ENCODE measurements at regions not wholly inside any gene's neighbourhood (a gene's known extent, or its start where the extent isn't known, plus 50 kb on each side); places are given as distances from the start of the nearest gene placed in this dataset.

GRCh38 chr17:71948703-71949422 lies 172.0 kb upstream of the SOX9 start:
- H3K4me1 Mint-ChIP-seq, result no peaks in the 10 kb centered on the region
- no peak for DNase-seq
- no peak overlapping the region for H3K4me3 Mint-ChIP-seq
- no peaks in the 10 kb centered on the region for H3K27me3 Mint-ChIP-seq
- H3K27ac Mint-ChIP-seq, result no peak overlapping the region
- no peaks in the 10 kb centered on the region for H3K36me3 Mint-ChIP-seq (ENCODE audit: low read depth)
- peaks cover 17% of the 10 kb centered on the region for H3K9me3 Mint-ChIP-seq
- ATAC-seq, result no peak

GRCh38 chr17:71959154-71959553 lies 161.7 kb upstream of the SOX9 start:
- Mint-ChIP-seq H3K27ac (no peak overlapping the region), H3K27me3 (no peaks in the 10 kb centered on the region), H3K4me3 (no peak overlapping the region), H3K36me3 (ENCODE audit: low read depth) (no peaks in the 10 kb centered on the region), H3K4me1 (no peaks in the 10 kb centered on the region), H3K9me3 (peaks cover 5% of the 10 kb centered on the region)
- ATAC-seq (no peak), DNase-seq (no peak)

- DNase-seq (no peak), ATAC-seq (no peak)
- no peaks in the 10 kb centered on the region for H3K4me1 Mint-ChIP-seq
- H3K9me3 Mint-ChIP-seq, result no peaks in the 10 kb centered on the region
- H3K27me3 Mint-ChIP-seq, result no peaks in the 10 kb centered on the region
- H3K4me3 Mint-ChIP-seq, result no peak overlapping the region
- no peak overlapping the region for H3K27ac Mint-ChIP-seq
- H3K36me3 Mint-ChIP-seq (ENCODE audit: low read depth), result no peaks in the 10 kb centered on the region
Observed at GRCh38 chr17:71963351-71963750, 157.5 kb upstream of the SOX9 start.

GRCh38 chr17:71963791-71964190 lies 157.0 kb upstream of the SOX9 start:
- no peak overlapping the region for H3K27ac Mint-ChIP-seq

GRCh38 chr17:71964559-71964958 lies 156.3 kb upstream of the SOX9 start:
- no peaks in the 10 kb centered on the region for H3K9me3 Mint-ChIP-seq
- no peak overlapping the region for H3K27ac Mint-ChIP-seq
- H3K27me3 Mint-ChIP-seq, result no peaks in the 10 kb centered on the region
- no peak for DNase-seq
- no peak for ATAC-seq
- no peaks in the 10 kb centered on the region for H3K4me1 Mint-ChIP-seq
- H3K36me3 Mint-ChIP-seq (ENCODE audit: low read depth), result no peaks in the 10 kb centered on the region
- no peak overlapping the region for H3K4me3 Mint-ChIP-seq

More at GRCh38 chr17:71963791-71964190, 157.0 kb upstream of the SOX9 start:
- ATAC-seq, result no peak
- DNase-seq, result no peak
- Mint-ChIP-seq H3K27me3 (no peaks in the 10 kb centered on the region), H3K36me3 (ENCODE audit: low read depth) (no peaks in the 10 kb centered on the region), H3K9me3 (no peaks in the 10 kb centered on the region), H3K4me3 (no peak overlapping the region), H3K4me1 (no peaks in the 10 kb centered on the region)

- Mint-ChIP-seq H3K4me1 (no peaks in the 10 kb centered on the region), H3K36me3 (ENCODE audit: low read depth) (no peaks in the 10 kb centered on the region), H3K27me3 (no peaks in the 10 kb centered on the region), H3K27ac (no peak overlapping the region), H3K4me3 (no peak overlapping the region), H3K9me3 (no peaks in the 10 kb centered on the region)
- DNase-seq (no peak), ATAC-seq (no peak)
Observed at GRCh38 chr17:71966055-71966454, 154.8 kb upstream of the SOX9 start.

GRCh38 chr17:71966459-71967313 lies 154.1 kb upstream of the SOX9 start:
- ATAC-seq (no peak), DNase-seq (no peak)
- Mint-ChIP-seq H3K4me1 (no peaks in the 10 kb centered on the region), H3K27ac (no peak overlapping the region), H3K36me3 (ENCODE audit: low read depth) (no peaks in the 10 kb centered on the region), H3K27me3 (no peaks in the 10 kb centered on the region), H3K4me3 (no peak overlapping the region), H3K9me3 (no peaks in the 10 kb centered on the region)

- no peaks in the 10 kb centered on the region for H3K4me1 Mint-ChIP-seq
- no peaks in the 10 kb centered on the region for H3K27me3 Mint-ChIP-seq
- ATAC-seq (no peak), DNase-seq (no peak)
- H3K27ac Mint-ChIP-seq, result no peak overlapping the region
- H3K4me3 Mint-ChIP-seq, result no peak overlapping the region
- no peaks in the 10 kb centered on the region for H3K9me3 Mint-ChIP-seq
- no peaks in the 10 kb centered on the region for H3K36me3 Mint-ChIP-seq (ENCODE audit: low read depth)
Observed at GRCh38 chr17:71969500-71969899, 151.3 kb upstream of the SOX9 start.

GRCh38 chr17:71970312-71970711 lies 150.5 kb upstream of the SOX9 start:
- ATAC-seq (no peak), DNase-seq (no peak)
- H3K27me3 Mint-ChIP-seq, result no peaks in the 10 kb centered on the region
- no peaks in the 10 kb centered on the region for H3K9me3 Mint-ChIP-seq
- no peak overlapping the region for H3K27ac Mint-ChIP-seq
- no peaks in the 10 kb centered on the region for H3K4me1 Mint-ChIP-seq
- H3K36me3 Mint-ChIP-seq (ENCODE audit: low read depth), result no peaks in the 10 kb centered on the region
- no peak overlapping the region for H3K4me3 Mint-ChIP-seq

- Mint-ChIP-seq H3K9me3 (no peaks in the 10 kb centered on the region), H3K36me3 (ENCODE audit: low read depth) (no peaks in the 10 kb centered on the region)
Observed at GRCh38 chr17:71974051-71974450, 146.8 kb upstream of the SOX9 start.

GRCh38 chr17:71975331-71975801 lies 145.5 kb upstream of the SOX9 start:
- Mint-ChIP-seq H3K36me3 (ENCODE audit: low read depth) (no peaks in the 10 kb centered on the region), H3K9me3 (no peaks in the 10 kb centered on the region), H3K27ac (no peak overlapping the region), H3K27me3 (no peaks in the 10 kb centered on the region), H3K4me1 (no peaks in the 10 kb centered on the region), H3K4me3 (no peak overlapping the region)
- ATAC-seq (no peak), DNase-seq (no peak)

More at GRCh38 chr17:71974051-71974450, 146.8 kb upstream of the SOX9 start:
- H3K4me3 Mint-ChIP-seq, result no peak overlapping the region
- ATAC-seq (no peak), DNase-seq (no peak)
- no peaks in the 10 kb centered on the region for H3K27me3 Mint-ChIP-seq
- H3K27ac Mint-ChIP-seq, result no peak overlapping the region
- no peaks in the 10 kb centered on the region for H3K4me1 Mint-ChIP-seq

GRCh38 chr17:71976011-71976649 lies 144.7 kb upstream of the SOX9 start:
- H3K4me3 Mint-ChIP-seq, result no peak overlapping the region
- H3K9me3 Mint-ChIP-seq, result no peaks in the 10 kb centered on the region
- no peaks in the 10 kb centered on the region for H3K36me3 Mint-ChIP-seq (ENCODE audit: low read depth)
- no peaks in the 10 kb centered on the region for H3K4me1 Mint-ChIP-seq
- ATAC-seq, result no peak
- no peak for DNase-seq
- H3K27me3 Mint-ChIP-seq, result no peaks in the 10 kb centered on the region
- no peak overlapping the region for H3K27ac Mint-ChIP-seq

- no peak for DNase-seq
Observed at GRCh38 chr17:71978435-71978834, 142.4 kb upstream of the SOX9 start.

GRCh38 chr17:71980171-71980570 lies 140.6 kb upstream of the SOX9 start:
- Mint-ChIP-seq H3K36me3 (ENCODE audit: low read depth) (no peaks in the 10 kb centered on the region), H3K4me3 (no peak overlapping the region), H3K4me1 (peaks cover 2% of the 10 kb centered on the region), H3K9me3 (peaks cover 1% of the 10 kb centered on the region), H3K27me3 (no peaks in the 10 kb centered on the region), H3K27ac (no peak overlapping the region)
- DNase-seq (no peak), ATAC-seq (no peak)

More at GRCh38 chr17:71978435-71978834, 142.4 kb upstream of the SOX9 start:
- Mint-ChIP-seq H3K27ac (no peak overlapping the region), H3K4me1 (peaks cover under 1% of the 10 kb centered on the region), H3K27me3 (no peaks in the 10 kb centered on the region), H3K9me3 (no peaks in the 10 kb centered on the region), H3K4me3 (no peak overlapping the region), H3K36me3 (ENCODE audit: low read depth) (no peaks in the 10 kb centered on the region)
- no peak for ATAC-seq

GRCh38 chr17:71983828-71984227 lies 137.0 kb upstream of the SOX9 start:
- H3K27ac Mint-ChIP-seq, result no peak overlapping the region

More at GRCh38 chr17:71983828-71984227, 137.0 kb upstream of the SOX9 start:
- Mint-ChIP-seq H3K4me3 (no peak overlapping the region), H3K36me3 (ENCODE audit: low read depth) (no peaks in the 10 kb centered on the region), H3K27me3 (no peaks in the 10 kb centered on the region), H3K4me1 (peaks cover 4% of the 10 kb centered on the region), H3K9me3 (peaks cover 4% of the 10 kb centered on the region)
- ATAC-seq (no peak), DNase-seq (peak; percentile 4)

Data from activated naive CD8-positive, alpha-beta T cell treated with anti-CD3 and anti-CD28 coated beads, Interleukin-2, amount 50 U/mL, for 24 hours (primary cell).